ENCODE measurements at regions not wholly inside any gene's neighbourhood (a gene's known extent, or its start where the extent isn't known, plus 50 kb on each side); places are given as distances from the start of the nearest gene placed in this dataset.
"Not testable (repeated sequence)": the region's sequence is repeated elsewhere in the genome, so short reads cannot be mapped to it uniquely, and the experiment has no call there.

DNA sequence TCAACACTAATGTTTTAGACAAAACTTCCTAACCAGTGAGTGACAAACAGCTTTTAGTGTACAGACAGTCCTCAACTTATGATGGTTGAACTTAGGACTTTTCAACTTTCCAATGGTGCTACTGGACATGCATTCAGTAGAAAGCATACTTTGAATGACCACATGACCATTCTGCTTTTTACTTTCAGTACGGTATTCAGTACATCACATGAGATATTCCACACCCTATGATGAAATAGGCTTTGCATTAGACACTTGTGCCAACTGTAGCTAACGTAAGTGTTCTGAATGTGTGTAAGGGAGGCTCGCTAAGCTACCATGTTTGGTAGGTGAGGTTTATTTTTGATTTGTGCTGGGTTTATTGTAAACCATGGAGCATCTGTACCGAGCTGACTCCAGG lies 113.7 kb downstream of the WNT7A start:
- DNase-seq, result no peak

DNA sequence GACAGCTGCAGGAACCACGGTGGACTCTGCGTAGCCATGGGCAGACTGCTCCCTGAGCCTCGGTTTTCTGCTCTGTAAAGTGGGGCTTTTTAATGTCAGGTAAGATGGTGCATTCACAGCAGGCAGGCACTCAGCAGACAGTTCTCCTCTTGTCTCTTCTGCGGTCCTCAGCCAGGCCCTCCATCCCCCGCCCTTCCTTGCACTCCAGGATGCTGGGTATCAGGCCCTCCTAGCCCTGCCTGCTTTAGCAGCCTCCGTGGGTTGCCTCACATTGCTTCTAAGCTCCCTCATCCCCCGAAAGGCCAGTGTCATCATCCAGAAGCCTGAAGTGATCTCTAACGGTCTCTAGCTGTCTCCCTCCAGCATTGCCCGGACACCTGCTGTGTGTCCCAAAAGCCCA lies 115.7 kb downstream of the WNT7A start:
- DNase-seq, result no peak

DNA sequence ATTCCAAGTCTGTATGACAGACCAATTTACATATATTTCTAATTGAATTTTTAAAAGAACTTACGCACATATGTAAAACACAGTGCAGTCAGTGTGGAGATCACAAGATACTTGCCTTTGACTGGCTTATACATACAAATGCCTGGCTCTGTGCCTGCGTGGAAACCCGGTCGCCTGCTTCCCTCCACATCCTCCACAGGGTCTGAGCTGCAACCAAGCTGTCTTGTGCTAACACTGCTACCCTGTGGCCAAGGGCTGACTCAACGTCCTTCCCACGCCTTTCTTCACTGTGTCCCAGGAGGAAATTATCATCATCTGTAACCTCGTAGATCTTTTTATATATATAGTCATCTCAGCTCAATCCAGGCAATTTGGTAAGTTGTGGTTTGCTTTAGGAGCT lies 117.0 kb downstream of the WNT7A start:
- DNase-seq, result no peak

DNA sequence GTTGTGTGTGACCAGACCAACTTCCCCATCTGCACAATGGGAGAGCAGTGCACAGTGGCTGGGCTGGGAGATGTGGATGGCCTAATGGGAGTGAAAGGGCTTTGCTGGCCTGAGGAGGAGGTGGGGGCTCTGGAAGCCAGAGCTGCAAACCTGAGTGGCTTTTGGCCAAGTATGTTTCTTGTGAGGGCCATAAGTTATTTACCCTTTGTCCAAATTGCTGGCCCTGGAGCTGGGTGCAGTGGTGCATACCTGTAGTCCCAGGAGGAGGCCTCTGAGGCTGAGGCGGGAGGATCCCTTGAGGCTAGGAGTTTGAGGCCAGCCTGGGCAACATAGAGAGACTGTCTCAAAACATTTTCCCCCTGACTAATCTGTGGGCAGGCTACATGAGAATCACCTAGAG lies 129.1 kb downstream of the WNT7A start:
- no peak for DNase-seq

DNA sequence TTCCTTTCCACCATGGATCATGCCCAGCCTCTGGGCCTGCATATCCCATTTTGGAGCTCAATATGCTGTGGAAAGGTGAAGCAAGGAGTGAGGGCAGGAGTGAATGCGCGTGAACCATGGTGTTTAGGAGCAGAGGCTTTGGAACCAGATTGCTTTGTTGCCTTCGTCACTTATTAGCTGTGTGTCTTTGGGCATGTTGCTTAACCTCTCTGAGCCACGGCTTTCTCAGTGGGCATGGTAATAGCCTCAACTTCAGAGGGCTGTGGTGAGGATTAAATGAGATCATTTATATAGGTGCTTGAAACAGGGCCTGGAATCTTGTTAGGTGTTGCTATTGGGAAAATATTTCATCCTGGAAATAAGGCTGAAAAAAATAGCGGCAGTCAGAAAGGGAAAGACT lies 129.7 kb downstream of the WNT7A start:
- DNase-seq, result no peak

DNA sequence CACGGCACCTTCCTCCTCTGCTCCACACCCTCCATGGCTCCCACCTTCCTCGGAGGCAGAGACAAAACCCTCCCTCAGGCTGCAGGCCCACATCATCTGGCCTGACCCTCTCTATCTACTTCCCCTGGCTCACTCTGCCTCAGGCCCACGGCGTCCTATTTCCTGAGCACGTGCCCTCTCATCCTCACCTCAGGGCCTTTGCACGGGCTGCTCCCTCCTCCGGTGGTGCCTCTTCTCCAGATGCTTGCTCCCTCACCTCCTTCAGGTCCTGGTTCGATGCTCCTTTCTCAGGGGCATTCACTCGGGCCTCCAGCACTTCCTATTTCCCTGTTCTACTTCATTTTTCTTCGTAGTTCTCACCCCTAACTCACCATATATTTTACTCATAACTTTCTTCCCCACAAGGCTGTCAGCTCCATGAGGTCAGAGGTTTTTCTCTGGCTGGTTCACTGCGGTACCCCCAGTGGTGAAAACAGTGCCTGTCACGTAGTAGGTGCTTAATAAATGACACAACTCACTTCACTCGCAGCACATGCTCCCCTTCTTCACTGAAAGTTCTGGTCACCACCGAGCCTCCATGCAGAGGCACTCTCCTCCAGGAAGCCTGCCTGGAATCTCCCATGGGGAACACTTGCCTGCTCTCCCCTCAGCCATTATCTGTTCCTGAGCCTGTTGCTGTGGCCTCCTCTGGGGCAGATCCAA lies 130.7 kb downstream of the WNT7A start:
- no peak for DNase-seq

DNA sequence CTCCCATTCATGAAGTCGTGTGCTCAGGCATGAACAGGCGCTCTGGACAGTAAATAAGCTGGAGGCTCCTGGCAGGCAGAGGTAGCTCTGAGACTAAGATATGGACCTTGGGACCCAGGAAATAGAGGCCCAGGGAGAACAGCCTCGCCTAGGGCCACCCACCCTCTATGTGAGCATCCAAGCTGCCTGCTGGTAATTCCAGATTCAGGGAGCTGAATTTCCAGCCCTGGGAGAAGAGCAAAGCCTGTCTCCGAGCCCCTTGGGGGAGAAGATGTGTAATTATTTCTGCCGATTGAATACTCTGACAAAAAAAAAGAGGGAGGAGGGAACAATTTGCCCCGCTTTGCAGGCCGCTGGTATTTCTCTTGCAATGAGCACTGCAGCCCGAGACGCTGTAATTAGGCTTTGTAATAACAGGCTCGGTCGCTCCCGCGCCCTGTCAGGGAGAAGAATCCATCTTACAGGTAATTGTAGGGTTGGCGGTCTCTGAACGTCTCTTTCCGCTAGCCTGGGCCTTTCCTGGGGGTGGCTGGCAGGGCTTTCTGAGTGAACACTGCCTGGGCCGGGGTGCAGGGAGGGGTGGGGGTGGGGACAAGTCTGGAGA lies 131.5 kb downstream of the WNT7A start:
- no peak for DNase-seq

DNA sequence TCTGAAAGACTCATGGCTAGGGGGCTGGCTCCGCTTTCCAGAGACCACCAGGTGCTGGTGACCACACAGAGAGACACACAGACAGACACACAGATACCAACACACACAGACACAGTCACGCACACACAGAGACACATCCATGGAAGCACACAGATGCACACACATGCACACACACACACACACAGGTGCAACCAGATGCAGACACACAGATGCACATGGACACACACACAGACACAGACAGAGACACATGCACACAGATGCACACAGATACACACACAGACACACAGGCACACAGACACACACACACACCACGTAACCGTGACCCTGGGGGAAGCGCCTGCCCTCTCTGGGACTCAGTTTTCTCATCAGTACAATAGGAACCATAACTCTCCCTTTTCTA lies 132.2 kb downstream of the WNT7A start:
- DNase-seq, result no peak

DNA sequence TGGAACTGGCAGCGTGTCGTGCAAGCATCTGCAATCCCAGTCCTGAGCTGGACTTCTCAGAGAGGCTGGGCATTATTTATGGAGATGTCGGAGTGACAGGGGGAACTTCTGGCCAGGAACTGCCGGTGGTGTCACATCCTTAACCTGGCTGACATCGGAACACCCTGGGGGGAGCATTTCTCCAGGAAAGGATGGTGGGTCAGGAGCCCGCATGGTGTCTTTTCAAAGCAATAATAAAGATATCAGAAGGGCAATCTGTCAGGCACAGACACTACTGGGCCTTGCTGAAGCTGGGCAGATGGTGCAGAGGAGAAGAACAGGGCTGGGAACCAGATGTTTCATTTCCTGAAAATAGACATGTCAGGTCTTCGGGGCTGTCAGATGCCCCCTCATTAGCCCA lies 133.5 kb downstream of the WNT7A start:
- no peak for DNase-seq

DNA sequence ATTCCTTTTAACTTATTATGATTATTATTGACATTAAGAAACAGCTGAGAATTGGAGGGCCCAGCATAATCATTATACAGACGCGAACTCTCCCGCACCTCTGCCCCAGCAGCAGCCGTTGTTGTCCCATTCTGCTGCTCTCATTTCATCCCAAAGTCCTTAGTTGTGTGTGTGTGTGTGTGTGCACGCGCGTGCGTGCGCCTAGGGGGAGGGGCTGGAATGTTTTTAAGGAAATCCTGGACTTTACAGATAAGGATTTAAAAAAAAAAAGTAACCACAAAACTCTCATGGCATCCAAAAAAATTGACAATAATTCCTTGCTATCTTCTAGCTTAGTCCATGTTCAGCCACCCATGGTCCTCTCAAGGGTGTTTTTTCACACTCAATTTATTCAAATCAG lies 134.2 kb downstream of the WNT7A start:
- DNase-seq, result no peak

DNA sequence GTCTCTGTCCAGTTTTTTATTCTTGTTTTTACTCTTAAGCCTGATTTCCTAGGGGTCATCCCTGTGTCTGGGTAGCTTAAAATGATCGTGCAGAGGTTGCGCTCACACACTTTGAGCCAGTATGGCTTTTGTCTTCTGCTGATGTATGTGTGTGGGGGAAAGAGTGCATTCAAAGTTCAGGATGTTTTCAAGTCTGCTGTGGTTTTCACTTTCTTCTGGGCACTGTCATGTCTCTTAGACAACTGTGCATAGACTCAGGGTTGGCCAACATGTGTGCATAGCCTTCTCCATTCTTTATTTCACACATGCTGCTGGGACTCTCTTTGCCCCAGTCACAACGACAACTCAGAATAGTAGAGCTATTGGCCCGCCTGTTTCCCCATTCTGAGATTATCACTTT lies 139.1 kb downstream of the WNT7A start:
- DNase-seq, result no peak

DNA sequence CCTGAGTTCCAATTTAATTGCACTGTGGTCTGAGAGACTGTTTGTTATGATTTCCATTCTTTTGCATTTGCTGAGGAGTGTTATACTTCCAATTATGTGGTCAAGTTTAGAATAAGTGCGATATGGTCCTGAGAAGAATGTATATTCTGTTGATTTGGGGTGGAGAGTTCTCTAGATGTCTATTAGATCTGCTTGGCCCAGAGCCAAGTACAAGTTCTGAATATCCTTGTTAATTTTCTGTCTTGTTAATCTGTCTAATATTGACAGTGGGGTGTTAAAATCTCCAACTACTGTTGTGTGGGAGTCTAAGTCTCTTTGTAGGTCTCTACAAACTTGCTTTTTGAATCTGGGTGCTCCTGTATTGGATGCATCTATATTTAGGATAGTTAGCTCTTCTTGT lies 146.1 kb downstream of the WNT7A start:
- DNase-seq, result not testable (repeated sequence)

DNA sequence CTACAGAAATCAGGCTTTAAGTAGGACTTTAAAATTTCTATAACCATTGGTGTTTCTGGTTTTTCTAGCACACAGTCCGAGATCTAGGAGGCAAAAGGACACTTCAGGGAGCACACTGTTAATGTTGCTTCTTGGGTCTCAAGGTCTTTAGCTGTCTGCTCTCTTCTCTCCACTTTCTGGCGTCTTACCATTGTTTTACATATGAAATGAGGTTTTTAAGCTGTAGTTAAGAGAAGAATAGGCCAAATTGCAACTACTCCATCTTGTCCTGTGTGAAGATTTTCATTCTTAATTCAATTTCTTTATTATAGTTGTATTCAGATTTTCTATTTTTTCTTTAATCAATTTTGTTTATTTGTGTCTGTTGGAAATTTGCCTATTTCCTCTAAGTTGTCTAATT lies 151.4 kb downstream of the WNT7A start:
- DNase-seq, result no peak

DNA sequence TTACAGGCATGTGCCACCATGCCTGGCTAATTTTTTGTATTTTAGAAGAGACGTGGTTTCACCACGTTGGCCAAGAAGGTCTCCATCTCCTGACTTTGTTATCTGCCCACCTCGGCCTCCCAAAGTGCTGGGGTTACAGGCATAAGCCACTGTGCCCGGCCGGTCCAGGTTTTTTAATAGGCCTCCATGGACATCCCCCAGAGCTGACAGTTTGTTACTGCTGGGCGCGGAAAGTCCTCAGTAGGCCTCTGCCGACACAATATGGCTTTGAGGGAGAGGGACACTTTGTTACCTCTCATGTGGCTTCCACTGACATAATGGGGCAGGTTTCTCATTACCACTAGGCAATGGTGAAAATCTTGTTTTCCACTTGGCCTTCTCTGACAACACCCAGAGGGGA lies 152.0 kb downstream of the WNT7A start:
- DNase-seq, result no peak

DNA sequence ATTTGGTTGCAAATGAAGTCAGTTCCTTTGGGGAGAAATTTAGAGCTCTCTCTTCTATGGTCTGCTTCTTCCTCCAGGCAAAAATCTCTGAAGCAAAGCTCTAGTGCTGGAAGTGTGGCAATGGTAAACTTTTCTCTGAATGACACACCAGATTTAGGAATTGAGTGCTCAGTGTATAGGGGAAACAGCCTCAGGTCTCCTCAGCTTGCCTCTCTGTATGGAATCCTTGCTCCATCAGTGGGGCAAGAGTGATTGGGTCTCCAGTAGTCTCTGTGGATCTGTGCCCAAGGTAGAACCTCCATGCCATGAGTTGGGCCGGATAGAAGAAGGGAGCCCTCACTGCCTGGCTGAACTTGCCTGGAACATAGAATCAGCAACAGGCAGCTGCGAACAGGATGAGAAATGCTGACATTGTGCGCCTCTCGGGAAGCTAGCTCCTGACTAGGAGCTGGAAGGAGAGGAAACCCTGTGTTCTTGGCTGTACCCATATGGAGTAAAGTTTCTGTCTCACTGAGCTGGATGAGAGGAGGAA lies 156.1 kb downstream of the WNT7A start:
- no peak for DNase-seq

DNA sequence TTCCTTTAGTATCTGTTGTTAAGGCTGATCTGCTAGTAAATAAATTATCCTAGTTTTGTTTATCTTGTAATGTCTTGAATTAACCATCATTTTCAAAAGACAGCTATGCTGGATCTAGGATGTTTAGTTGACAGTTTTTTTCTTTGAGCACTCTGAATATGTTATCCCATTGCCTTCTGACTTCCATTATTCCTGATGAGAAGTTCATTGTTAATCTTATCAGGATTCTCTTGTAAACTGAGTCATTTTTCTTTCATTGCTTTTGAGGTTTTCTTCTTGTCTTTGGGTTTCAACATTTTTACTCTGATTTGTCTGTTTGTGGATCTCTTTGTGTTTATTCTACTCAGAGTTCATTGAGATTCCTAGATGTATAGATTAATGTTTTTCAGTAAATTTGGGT lies 157.7 kb downstream of the WNT7A start:
- no peak for DNase-seq

DNA sequence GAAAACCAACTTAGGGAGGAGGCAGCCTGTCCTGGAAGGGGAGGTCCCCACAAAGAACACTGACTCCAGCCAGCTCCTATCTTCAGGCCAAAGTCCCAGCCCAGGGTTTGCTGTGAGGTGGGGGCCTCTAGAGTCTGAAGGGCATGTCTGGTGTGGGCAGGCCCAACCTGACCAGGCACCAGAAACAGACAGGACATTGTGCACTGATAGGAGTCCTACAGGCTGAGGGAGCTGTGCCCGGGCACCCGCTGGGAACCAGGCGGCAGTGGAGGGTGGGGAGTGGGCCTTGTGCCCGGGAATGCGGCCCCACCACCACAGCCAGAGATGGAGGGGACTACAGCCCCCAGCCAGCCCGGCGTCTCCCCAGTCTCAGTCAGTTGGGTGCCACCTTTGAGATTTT lies 161.4 kb downstream of the WNT7A start:
- no peak for DNase-seq

DNA sequence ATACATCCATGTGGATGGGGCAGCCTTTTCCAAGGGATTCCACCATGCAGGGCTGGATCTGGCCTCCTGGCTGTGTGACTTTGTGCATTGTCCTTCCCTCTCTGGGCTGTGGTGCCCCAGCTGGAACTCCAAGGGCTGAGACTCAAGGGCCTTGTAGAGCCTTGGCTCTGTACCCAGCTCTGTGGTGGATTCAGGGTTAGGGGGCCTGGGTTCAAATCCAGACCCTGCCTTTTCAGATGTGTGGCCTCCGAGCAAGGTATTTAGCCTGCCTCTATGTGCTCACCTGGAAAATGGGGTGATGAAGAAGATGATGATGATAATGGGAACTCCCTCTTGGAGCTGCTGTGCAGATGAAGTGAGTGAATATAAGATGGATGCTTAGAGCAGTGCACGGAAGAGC lies 161.9 kb downstream of the WNT7A start:
- no peak for DNase-seq

DNA sequence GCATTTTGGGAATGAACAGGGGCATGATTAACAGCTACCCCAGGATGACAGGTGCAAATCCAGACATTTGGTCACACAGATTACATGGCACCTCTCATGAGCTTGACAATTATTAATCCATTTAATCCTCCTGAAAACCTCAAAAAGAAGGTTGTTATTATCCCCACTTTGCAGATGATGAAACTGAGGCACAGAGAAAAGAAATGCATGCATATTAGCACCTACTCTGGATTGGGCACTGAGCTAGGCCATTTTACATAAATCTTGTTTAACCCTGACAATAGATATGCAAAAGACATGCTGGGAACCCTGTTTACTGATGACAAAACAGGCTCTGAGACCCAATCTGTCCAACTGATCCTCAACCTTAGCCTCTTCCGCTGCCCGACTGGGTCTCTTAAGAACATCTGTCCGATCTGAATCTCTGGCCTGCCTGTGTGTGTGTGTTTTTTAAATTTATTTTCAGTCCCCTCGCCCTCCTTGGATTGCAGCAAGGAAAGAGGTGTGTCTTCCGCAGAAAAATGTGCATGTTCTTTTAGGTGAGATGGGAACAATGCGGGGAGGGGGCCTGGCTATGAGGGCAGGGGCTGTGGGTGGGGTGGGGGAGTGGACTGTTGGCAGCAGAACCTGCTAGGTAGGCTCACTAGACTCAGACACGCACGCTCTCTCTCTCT lies 162.5 kb downstream of the WNT7A start:
- no peak for DNase-seq

DNA sequence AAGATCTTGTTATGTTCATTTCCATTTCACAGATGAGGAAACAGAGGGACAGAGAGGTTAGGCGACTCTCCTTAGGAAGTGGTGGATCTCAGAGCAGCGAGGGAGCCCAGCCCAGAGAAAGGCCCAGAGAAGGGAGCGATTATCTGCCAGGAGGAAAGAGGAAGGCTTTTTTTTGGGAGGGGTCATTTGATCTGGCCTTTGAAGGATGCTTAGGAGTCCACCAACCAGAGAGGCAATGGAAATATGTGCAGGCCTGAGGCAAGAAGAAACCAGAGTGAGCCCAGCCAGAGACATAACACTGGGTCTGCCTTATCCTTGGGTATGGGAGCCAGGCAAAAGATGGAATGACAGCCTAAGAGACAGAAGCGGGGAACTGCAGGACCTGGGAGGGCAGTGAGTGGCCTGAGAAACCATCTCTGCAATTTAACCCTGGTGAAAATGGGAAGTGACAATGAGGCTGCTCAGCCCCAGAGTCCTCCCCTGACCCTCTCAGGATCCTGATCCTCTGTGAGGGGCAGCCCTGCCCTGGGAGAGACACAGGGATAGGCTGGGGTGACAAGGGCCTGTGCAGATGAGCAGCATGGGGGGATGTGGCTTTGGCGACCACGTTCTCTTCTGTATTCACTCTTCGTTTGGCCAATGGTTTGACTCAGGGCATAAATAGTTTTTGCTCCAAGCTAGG lies 163.2 kb downstream of the WNT7A start:
- DNase-seq, result no peak

DNA sequence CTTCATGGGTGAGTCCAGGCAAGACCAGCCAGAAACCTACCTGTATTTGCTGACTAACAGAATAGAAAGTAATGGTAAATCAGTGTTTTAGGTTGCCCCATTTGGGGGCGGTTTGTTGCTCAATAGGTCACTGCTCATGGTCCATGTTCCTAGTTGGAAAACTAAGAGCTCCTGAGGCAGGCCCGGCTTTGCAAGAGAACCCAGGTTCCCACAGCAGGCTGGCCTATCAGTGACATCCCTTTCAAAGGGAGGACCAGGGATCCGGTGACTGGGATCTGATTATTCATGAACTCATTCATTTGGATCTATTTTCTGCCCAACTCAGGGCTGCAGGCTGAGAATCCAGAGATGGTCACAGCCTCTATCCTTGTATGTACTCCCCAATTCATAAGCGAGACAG lies 163.9 kb downstream of the WNT7A start:
- no peak for DNase-seq

DNA sequence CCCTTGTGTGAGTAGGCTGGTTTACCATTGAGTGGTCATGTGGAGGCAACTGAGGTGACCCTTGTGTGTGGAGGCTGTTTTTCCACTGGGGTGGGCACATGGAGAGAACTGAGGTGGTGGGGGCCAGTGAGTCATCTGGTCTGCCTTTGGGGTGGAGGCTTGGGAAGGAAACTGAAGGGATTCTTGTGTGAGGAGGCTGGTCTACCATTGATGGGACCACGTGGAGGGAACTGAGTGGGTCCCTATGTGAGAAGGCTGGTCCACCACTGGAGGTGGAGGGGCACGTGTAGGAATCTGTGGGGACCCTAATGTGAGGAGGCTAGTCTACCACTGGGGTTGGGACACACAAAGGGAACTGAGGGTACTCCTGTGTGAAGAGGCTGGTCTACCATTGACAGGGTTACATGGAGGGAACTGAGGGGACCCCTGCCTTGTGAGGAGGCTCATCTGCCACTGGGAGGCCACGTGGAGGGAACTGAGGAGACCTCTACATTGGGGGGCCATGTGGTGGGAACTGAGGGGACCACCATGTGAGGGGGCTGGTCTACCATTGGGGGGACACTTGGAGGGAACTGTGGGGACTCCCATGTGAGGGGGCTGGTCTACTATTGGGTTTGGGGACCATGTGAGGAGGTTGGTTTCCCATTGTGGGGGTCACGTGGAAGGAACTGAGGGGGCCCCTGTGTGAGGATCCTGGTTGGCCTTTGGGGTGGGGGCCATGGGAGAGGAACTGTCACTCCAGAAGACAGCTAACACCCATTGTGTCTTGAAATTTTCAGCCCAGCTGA lies 164.5 kb downstream of the WNT7A start:
- no peak for DNase-seq

All from 8988T (cell line).